NCI-H2029 treated with DMSO at 0.1 percent for 48 hours (cell line): ENCODE measurements at regions not wholly inside any gene's neighbourhood (a gene's known extent, or its start where the extent isn't known, plus 50 kb on each side); places are given as distances from the start of the nearest gene placed in this dataset.
"Not testable (repeated sequence)": the region's sequence is repeated elsewhere in the genome, so short reads cannot be mapped to it uniquely, and the experiment has no call there.

Source experiments
- DNase-seq: peaks from one replicate; lab custom pipeline; 2025; lab: John Stamatoyannopoulos, UW

- DNase-seq: peak; percentile 39
These were observed 85.2 kb upstream of the TRABD2B start for GRCh38 chr1:48082271-48082962.

GRCh38 chr1:48080331-48081255 is 83.4 kb upstream of the TRABD2B start:
- no peak for DNase-seq

- DNase-seq: no peak
These were observed 81.9 kb upstream of the TRABD2B start for GRCh38 chr1:48079096-48079495.

GRCh38 chr1:48077795-48078222 is 80.6 kb upstream of the TRABD2B start:
- DNase-seq: no peak

GRCh38 chr1:48076017-48076416 is 78.8 kb upstream of the TRABD2B start:
- DNase-seq: no peak

- no peak for DNase-seq
These were observed 76.8 kb upstream of the TRABD2B start for GRCh38 chr1:48073798-48074530.

GRCh38 chr1:48071513-48071912 is 74.3 kb upstream of the TRABD2B start:
- DNase-seq: no peak

GRCh38 chr1:48070396-48070750 is 73.2 kb upstream of the TRABD2B start:
- DNase-seq: no peak

GRCh38 chr1:48069662-48070395 is 72.6 kb upstream of the TRABD2B start:
- no peak for DNase-seq

GRCh38 chr1:48068206-48068605 is 71.0 kb upstream of the TRABD2B start:
- no peak for DNase-seq

GRCh38 chr1:48066936-48067335 is 69.8 kb upstream of the TRABD2B start:
- DNase-seq: no peak

- DNase-seq: not testable (repeated sequence)
These were observed 67.5 kb upstream of the TRABD2B start for GRCh38 chr1:48064693-48065092.

- no peak for DNase-seq
These were observed 65.2 kb upstream of the TRABD2B start for GRCh38 chr1:48062353-48062752.

- DNase-seq: peak; percentile 93
These were observed 64.3 kb upstream of the TRABD2B start for GRCh38 chr1:48061162-48062136.

- DNase-seq: no peak
These were observed 62.1 kb upstream of the TRABD2B start for GRCh38 chr1:48059289-48059688.

GRCh38 chr1:48058135-48059025 is 61.2 kb upstream of the TRABD2B start:
- no peak for DNase-seq

GRCh38 chr1:48057249-48057648 is 60.1 kb upstream of the TRABD2B start:
- DNase-seq: no peak

GRCh38 chr1:48055876-48056764 is 58.9 kb upstream of the TRABD2B start:
- peak; percentile 95 for DNase-seq

GRCh38 chr1:48054232-48054631 is 57.0 kb upstream of the TRABD2B start:
- no peak for DNase-seq
